Aorta (tissue), 5 donors: ENCODE measurements at regions not wholly inside any gene's neighbourhood (a gene's known extent, or its start where the extent isn't known, plus 50 kb on each side); places are given as distances from the start of the nearest gene placed in this dataset.

Experiments used
- ATAC-seq: fragments of 200-7000 bp; cut with Tn5 transposase; one replicate; pipeline ENCODE4 v1.9.1; 2022; ENCODE audit warnings: moderate library complexity; ENCODE audit not compliant: low FRiP score
- DNase-seq, 2 donors: peaks; one replicate each; pipeline ENCODE4 v3.0.0-alpha.2; 2020
- H3K27ac ChIP-seq, 2 donors: one replicate each; pipeline ENCODE4 v1.5.1; 2013; ENCODE audit warnings: low read length in 2 of 2, mild to moderate bottlenecking in 2 of 2, moderate library complexity in 2 of 2, control low read depth in 1 of 2, inconsistent platforms in 1 of 2, low read depth in 1 of 2
- H3K27me3 ChIP-seq, 2 donors: one replicate each; pipeline ENCODE4 v1.6.1; 2013; ENCODE audit warnings: control low read depth in 1 of 2, low read length in 1 of 2, mild to moderate bottlenecking in 1 of 2, moderate library complexity in 1 of 2; ENCODE audit not compliant: insufficient read depth in 2 of 2, control insufficient read depth in 1 of 2
- H3K36me3 ChIP-seq, 2 donors: one replicate each; pipeline ENCODE4 v1.6.1; 2013; ENCODE audit warnings: control low read depth in 1 of 2, low read length in 1 of 2, mild to moderate bottlenecking in 1 of 2; ENCODE audit not compliant: insufficient read depth in 2 of 2, control insufficient read depth in 1 of 2
- H3K4me1 ChIP-seq, 2 donors: one replicate each; pipeline ENCODE4 v1.6.1; 2013; ENCODE audit warnings: low read length in 2 of 2, control low read depth in 1 of 2, mild to moderate bottlenecking in 1 of 2, moderate library complexity in 1 of 2; ENCODE audit not compliant: insufficient read depth in 2 of 2, control insufficient read depth in 1 of 2
- H3K4me3 ChIP-seq, 2 donors: one replicate each; pipeline ENCODE4 v1.5.1; 2013; ENCODE audit warnings: low read length in 2 of 2, control low read depth in 1 of 2, mild to moderate bottlenecking in 1 of 2
- H3K9me3 ChIP-seq: one replicate; pipeline ENCODE4 v1.6.1; 2013; ENCODE audit warnings: mild to moderate bottlenecking, low read length; ENCODE audit not compliant: control insufficient read depth
- WGBS, 2 donors: extraction: QIAGEN DNeasy Blood & Tissue Kit; methylation state at CpG; one replicate each; pipeline ENCODE4 v1.1.7; 2013; 5-methylcytosine and 5-hydroxymethylcytosine counted together
- intact Hi-C, 2 donors: fragments of 100-400 bp; cut with DNase I; formaldehyde crosslinking; loops; one replicate each; pipeline versions ENCODE4 v1.14.2 to v1.15.0; 2022
- donor health status: healthy with polysubstance abuse.
- donor health status: Bipolar disorder and iron deficiency.
- donor health status: DM: no; HTN: no; CAD: no.
- donor health status: DM: no; HTN: no; CAD: no.
- donor health status: DM: yes; HTN: yes; CAD: no.

DNA sequence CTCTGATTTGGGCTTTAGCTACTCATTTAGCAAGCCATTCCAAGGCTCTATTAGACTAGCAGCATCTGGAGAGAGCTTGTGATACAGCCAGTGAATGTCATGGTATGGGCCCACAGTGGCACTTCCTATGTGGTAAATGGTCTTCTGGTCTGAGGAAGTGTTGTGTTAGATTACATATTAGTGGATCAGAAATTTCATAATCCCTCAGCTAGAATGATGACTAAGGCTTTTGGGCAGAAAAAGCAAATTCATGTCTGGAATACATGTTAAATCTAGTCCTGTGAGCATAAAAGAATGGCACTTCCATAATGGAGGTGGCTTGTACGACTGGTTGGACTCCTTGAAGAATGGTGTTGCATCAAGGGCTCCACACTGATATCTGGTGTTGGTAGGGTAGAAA is 436.8 kb upstream of the CWC22 start:
- intact Hi-C loops = no loop called here
- Histone ChIP-seq H3K36me3 (no peaks in the 10 kb centered on the region), H3K27ac (no peak overlapping the region), H3K4me3 (no peak overlapping the region), H3K9me3 (peaks cover 2% of the 10 kb centered on the region), H3K4me1 (no peaks in the 10 kb centered on the region), H3K27me3 (no peaks in the 10 kb centered on the region)
- 73 to 74% methylated on average over 1 of the region's 1 CpG for WGBS, 2 donors
- no peak for ATAC-seq
- DNase-seq = no peak

DNA sequence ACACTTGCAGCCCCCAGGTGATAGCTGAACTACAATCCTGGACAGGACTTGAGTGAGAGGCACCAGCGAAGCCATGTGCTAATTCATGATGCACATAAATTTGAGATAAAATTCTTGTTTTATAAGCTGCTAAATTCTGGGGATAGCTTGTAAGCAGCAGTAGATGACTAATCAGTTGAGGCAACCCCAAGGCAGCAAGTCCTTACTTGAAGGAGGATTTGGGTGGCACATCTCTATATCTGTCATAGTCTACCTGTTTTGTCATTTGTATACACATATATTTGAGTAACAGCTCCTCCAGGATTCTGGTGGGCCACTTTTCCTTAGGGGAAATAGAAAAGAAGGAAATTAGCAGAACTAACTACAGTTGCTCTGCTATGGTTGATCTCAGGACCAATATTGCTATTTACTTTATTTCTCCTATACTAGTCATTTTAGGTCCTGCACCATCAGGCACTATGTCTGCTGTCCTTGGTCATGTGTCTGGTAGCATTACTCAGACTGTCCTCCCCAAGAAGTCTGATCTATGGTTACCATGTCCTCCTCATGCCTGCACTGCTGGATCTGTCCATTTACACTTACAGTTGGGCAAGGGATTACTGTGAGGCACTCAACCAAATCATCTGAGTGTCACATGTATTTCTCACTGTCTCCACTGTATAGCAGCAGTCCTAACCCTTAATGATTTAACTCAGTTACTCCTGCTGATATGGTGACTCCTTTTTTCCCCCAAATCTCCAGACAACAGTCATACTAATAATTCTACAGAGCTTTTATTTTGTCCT is 436.0 kb upstream of the CWC22 start:
- Histone ChIP-seq H3K4me1 (no peaks in the 10 kb centered on the region), H3K36me3 (no peaks in the 10 kb centered on the region), H3K4me3 (no peak overlapping the region), H3K9me3 (peaks cover 2% of the 10 kb centered on the region), H3K27me3 (no peaks in the 10 kb centered on the region), H3K27ac (no peak overlapping the region)
- intact Hi-C loops = no loop called here
- DNase-seq (no peak), ATAC-seq (no peak)
- 88 to 93% methylated on average over 1 of the region's 1 CpG for WGBS, 2 donors

DNA sequence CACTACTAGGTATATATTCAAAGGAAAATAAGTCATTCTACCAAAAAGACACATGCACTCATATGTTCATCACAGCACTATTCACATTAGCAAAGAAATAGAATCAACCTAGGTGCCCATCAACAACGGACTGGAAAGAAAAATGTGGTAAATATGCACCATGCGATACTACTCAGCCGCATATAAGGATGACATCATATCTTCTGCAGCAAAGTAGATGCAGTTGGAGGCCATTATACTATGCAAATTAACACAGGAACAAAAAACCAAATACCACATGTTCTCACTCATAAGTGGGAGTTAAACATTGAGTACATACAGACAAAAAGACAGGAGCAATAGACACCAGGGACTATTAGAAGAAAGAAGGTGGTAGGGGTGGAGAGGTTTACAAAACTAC is 412.1 kb upstream of the CWC22 start:
- 93% methylated on average over 3 of the region's 3 CpGs for WGBS, 2 donors
- H3K27ac ChIP-seq = no peak overlapping the region
- no peaks in the 10 kb centered on the region for H3K9me3 ChIP-seq
- intact Hi-C loops = no loop called here
- no peak for ATAC-seq
- H3K4me3 ChIP-seq = no peak overlapping the region
- H3K4me1 ChIP-seq = no peaks in the 10 kb centered on the region
- H3K27me3 ChIP-seq = no peaks in the 10 kb centered on the region
- no peak for DNase-seq
- no peaks in the 10 kb centered on the region for H3K36me3 ChIP-seq

DNA sequence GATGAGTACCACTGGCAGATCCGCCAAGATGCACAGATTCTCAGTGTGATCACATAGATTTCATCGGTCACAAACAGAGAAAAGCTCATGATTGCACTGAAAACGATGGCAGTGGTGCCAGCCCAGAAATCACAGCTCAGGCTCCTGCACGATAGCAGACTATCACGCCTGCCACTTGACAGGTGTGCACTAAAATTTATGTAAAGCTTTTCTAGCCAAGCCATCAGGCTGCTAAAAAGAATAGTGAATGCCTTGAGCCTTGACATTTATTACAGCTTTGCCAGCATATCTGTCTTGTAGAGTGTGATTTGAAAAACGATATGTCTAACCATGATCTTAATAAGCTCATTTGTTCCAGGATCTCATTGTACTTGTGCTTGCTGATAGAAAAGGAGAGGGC is 409.5 kb upstream of the CWC22 start:
- ATAC-seq (no peak), DNase-seq (no peak)
- Histone ChIP-seq H3K27ac (no peak overlapping the region), H3K4me3 (no peak overlapping the region), H3K27me3 (no peaks in the 10 kb centered on the region), H3K4me1 (no peaks in the 10 kb centered on the region), H3K9me3 (peaks cover 2% of the 10 kb centered on the region), H3K36me3 (no peaks in the 10 kb centered on the region)
- WGBS, 2 donors = 75 to 78% methylated on average over 6 of the region's 6 CpGs
- intact Hi-C loops = no loop called here

- 84 to 85% methylated on average over 2 of the region's 2 CpGs for WGBS, 2 donors
- Histone ChIP-seq H3K9me3 (peaks cover 2% of the 10 kb centered on the region), H3K27me3 (no peaks in the 10 kb centered on the region), H3K4me1 (no peaks in the 10 kb centered on the region), H3K27ac (no peak overlapping the region), H3K4me3 (no peak overlapping the region), H3K36me3 (no peaks in the 10 kb centered on the region)
- intact Hi-C loops = no loop called here
- DNase-seq = no peak
- ATAC-seq = no peak
Observed at GRCh38 chr2:180413336-180413735, 406.2 kb upstream of the CWC22 start.

DNA sequence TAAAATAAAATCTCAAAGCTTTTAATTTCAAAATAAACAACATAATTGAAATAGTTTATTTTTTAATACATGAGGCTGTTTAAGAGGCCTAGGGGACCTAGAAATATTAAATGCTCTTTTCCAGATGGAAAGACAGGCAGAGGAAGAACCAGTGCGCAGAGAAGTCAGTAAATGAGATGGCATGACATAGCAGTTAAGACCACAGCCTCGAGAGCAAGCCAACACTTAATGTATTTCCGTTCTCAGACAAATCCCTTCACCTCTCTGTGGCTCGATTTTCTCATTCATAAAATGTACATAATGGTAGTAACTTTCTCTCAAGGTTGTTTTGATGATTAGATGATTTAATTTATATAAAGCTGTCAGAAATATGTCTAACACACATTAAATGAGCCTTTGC is 405.1 kb upstream of the CWC22 start:
- H3K4me3 ChIP-seq = no peak overlapping the region
- peaks cover 2% of the 10 kb centered on the region for H3K9me3 ChIP-seq
- H3K27me3 ChIP-seq = no peaks in the 10 kb centered on the region
- no peak overlapping the region for H3K27ac ChIP-seq
- DNase-seq (no peak), ATAC-seq (no peak)
- 34 to 54% methylated on average over 4 of the region's 4 CpGs for WGBS, 2 donors
- intact Hi-C loops = no loop called here
- no peaks in the 10 kb centered on the region for H3K36me3 ChIP-seq
- no peaks in the 10 kb centered on the region for H3K4me1 ChIP-seq

- WGBS, 2 donors = 16 to 18% methylated on average over 5 of the region's 5 CpGs
Observed at GRCh38 chr2:180411661-180412060, 404.6 kb upstream of the CWC22 start.

GRCh38 chr2:180406687-180407086 is 399.6 kb upstream of the CWC22 start:
- H3K4me1 ChIP-seq = no peaks in the 10 kb centered on the region
- ATAC-seq (no peak), DNase-seq (no peak)
- H3K4me3 ChIP-seq = no peak overlapping the region
- H3K36me3 ChIP-seq = no peaks in the 10 kb centered on the region
- no peak overlapping the region for H3K27ac ChIP-seq
- H3K9me3 ChIP-seq = no peaks in the 10 kb centered on the region
- intact Hi-C loops = no loop called here
- 52 to 74% methylated on average over 3 to 4 of the region's 4 CpGs for WGBS, 2 donors
- no peaks in the 10 kb centered on the region for H3K27me3 ChIP-seq

More at GRCh38 chr2:180411661-180412060, 404.6 kb upstream of the CWC22 start:
- no peaks in the 10 kb centered on the region for H3K4me1 ChIP-seq
- intact Hi-C loops = no loop called here
- H3K27me3 ChIP-seq = no peaks in the 10 kb centered on the region
- ATAC-seq (no peak), DNase-seq (no peak)
- H3K4me3 ChIP-seq = no peak overlapping the region
- H3K9me3 ChIP-seq = peaks cover 2% of the 10 kb centered on the region
- no peak overlapping the region for H3K27ac ChIP-seq
- no peaks in the 10 kb centered on the region for H3K36me3 ChIP-seq

DNA sequence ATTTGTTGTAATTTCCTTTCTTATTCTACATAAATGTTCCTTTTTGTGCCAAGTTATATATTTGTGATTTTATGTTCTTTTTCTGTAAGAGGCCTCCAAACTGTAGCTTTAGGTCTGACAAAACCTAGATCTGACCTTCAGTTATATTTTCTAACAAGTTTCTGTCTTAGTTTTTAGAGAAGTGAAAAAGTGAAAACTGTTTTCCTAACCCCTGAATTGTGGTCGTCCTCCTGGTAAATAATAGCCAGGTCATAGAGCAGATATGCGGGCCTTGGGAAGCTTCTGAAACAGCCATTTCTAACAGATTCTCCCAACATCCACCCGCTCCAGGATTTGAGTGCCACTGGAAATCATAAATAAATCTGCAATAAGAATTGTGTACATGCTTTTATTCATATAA is 398.4 kb upstream of the CWC22 start:
- no peaks in the 10 kb centered on the region for H3K9me3 ChIP-seq
- no peak for ATAC-seq
- H3K4me3 ChIP-seq = no peak overlapping the region
- no peak overlapping the region for H3K27ac ChIP-seq
- H3K27me3 ChIP-seq = no peaks in the 10 kb centered on the region
- H3K36me3 ChIP-seq = no peaks in the 10 kb centered on the region
- no peak for DNase-seq
- WGBS, 2 donors = 69 to 71% methylated on average over 3 of the region's 3 CpGs
- no peaks in the 10 kb centered on the region for H3K4me1 ChIP-seq
- intact Hi-C loops = no loop called here
